H1 (cell line): ENCODE measurements at regions not wholly inside any gene's neighbourhood (a gene's known extent, or its start where the extent isn't known, plus 50 kb on each side); places are given as distances from the start of the nearest gene placed in this dataset.

Experiments used
- CBX5 ChIP-seq: fragments of 300-800, 300-1000 bp; sonication (generic); IDR thresholded peaks from 2 replicates; pipeline ENCODE4 v1.7.1; 2016; ENCODE audit warnings: antibody characterized with exemption, low read length, low read depth
- HDAC6 ChIP-seq: IDR thresholded peaks from one replicate; pipeline ENCODE4 v1.7.1; 2012; ENCODE audit warnings: low read depth, mild to moderate bottlenecking, inconsistent platforms, low read length, moderate library complexity

DNA sequence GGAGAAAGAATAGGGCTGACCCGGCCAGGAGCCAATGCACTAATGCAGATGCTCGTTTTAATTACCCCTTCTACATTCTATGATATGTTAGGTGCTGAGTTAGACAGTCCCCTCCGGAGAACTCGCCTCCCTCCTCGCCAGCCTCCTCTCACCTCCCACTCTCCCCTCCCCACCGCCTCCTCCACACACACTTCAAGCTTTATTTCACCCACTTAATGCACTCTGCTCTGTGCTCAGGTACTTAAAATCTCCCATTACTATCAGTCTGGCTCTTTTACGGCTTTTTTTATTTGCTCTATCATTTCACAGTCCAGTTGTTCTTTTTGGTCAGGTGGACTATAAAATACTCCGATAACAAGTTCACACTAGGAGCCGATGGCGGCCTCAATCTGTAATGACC is 231.6 kb downstream of the TEX36 start (continued):
- TF ChIP-seq CBX5 (no peak), HDAC6 (no peak)
